IPS-20b (cell line): ENCODE measurements at regions not wholly inside any gene's neighbourhood (a gene's known extent, or its start where the extent isn't known, plus 50 kb on each side); places are given as distances from the start of the nearest gene placed in this dataset.
"Not testable (repeated sequence)": the region's sequence is repeated elsewhere in the genome, so short reads cannot be mapped to it uniquely, and the experiment has no call there.

Experiments
- H3K27ac ChIP-seq: one replicate; pipeline ENCODE4 v1.5.1; 2013; ENCODE audit warnings: low read length
- H3K27me3 ChIP-seq: 2 replicates; pipeline ENCODE4 v1.6.1; 2013; ENCODE audit warnings: mild to moderate bottlenecking, low read length, inconsistent platforms; ENCODE audit not compliant: insufficient read depth
- H3K36me3 ChIP-seq: 2 replicates; pipeline ENCODE4 v1.6.1; 2013; ENCODE audit warnings: low read depth, mild to moderate bottlenecking, inconsistent platforms, low read length, moderate library complexity; ENCODE audit not compliant: insufficient read depth
- H3K4me1 ChIP-seq: 2 replicates; pipeline ENCODE4 v1.6.1; 2013; ENCODE audit warnings: mild to moderate bottlenecking, control low read depth, inconsistent platforms, low read length, moderate library complexity; ENCODE audit not compliant: insufficient read depth
- H3K4me3 ChIP-seq: 2 replicates; pipeline ENCODE4 v1.5.1; 2013; ENCODE audit warnings: mild to moderate bottlenecking, low read length, inconsistent platforms
- H3K9ac ChIP-seq: 2 replicates; pipeline ENCODE4 v1.6.1; 2013; ENCODE audit warnings: low read depth, mild to moderate bottlenecking, inconsistent platforms, low read length, moderate library complexity
- H3K9me3 ChIP-seq: 2 replicates; pipeline ENCODE4 v1.6.1; 2013; ENCODE audit warnings: mild to moderate bottlenecking, low read depth, low read length, inconsistent platforms; ENCODE audit not compliant: insufficient read depth

- Histone ChIP-seq H3K27ac (no peak overlapping the region), H3K9ac (no peak overlapping the region)
These were observed 370.6 kb upstream of the PIK3R1 start for GRCh38 chr5:67844924-67845323.

GRCh38 chr5:67842806-67843205 is 372.8 kb upstream of the PIK3R1 start:
- Histone ChIP-seq H3K9ac (no peak overlapping the region), H3K4me3 (no peak overlapping the region), H3K4me1 (peaks cover 19% of the 10 kb centered on the region; the same call in 1 of the 2 replicates), H3K27me3 (no peaks in the 10 kb centered on the region), H3K9me3 (no peaks in the 10 kb centered on the region), H3K27ac (no peak overlapping the region), H3K36me3 (no peaks in the 10 kb centered on the region)

More at GRCh38 chr5:67844924-67845323, 370.6 kb upstream of the PIK3R1 start:
- H3K4me3 ChIP-seq, result no peak overlapping the region
- H3K4me1 ChIP-seq, result peaks cover 19% of the 10 kb centered on the region; the same call in 1 of the 2 replicates
- no peaks in the 10 kb centered on the region for H3K9me3 ChIP-seq
- no peaks in the 10 kb centered on the region for H3K27me3 ChIP-seq
- H3K36me3 ChIP-seq, result no peaks in the 10 kb centered on the region

GRCh38 chr5:67837225-67837624 is 378.3 kb upstream of the PIK3R1 start:
- H3K27ac ChIP-seq, H3K4me3 ChIP-seq, H3K9me3 ChIP-seq, H3K36me3 ChIP-seq, H3K27me3 ChIP-seq, H3K4me1 ChIP-seq, H3K9ac ChIP-seq: not testable (repeated sequence)

- H3K27ac ChIP-seq, H3K4me3 ChIP-seq, H3K36me3 ChIP-seq, H3K9ac ChIP-seq, H3K4me1 ChIP-seq, H3K27me3 ChIP-seq, H3K9me3 ChIP-seq: not testable (repeated sequence)
These were observed 379.1 kb upstream of the PIK3R1 start for GRCh38 chr5:67836496-67836895.

GRCh38 chr5:67831048-67831447 is 384.5 kb upstream of the PIK3R1 start:
- peaks cover 6% of the 10 kb centered on the region; the same call in 1 of the 2 replicates for H3K4me1 ChIP-seq

GRCh38 chr5:67827541-67827940 is 388.0 kb upstream of the PIK3R1 start:
- Histone ChIP-seq H3K4me1 (peaks cover 6% of the 10 kb centered on the region; the same call in 1 of the 2 replicates), H3K4me3 (no peak overlapping the region), H3K9ac (no peak overlapping the region), H3K27ac (no peak overlapping the region), H3K27me3 (no peaks in the 10 kb centered on the region), H3K9me3 (no peaks in the 10 kb centered on the region), H3K36me3 (no peaks in the 10 kb centered on the region)

More at GRCh38 chr5:67831048-67831447, 384.5 kb upstream of the PIK3R1 start:
- Histone ChIP-seq H3K27me3 (no peaks in the 10 kb centered on the region), H3K9ac (no peak overlapping the region), H3K27ac (no peak overlapping the region), H3K36me3 (no peaks in the 10 kb centered on the region), H3K9me3 (no peaks in the 10 kb centered on the region), H3K4me3 (no peak overlapping the region)

- no peaks in the 10 kb centered on the region for H3K27me3 ChIP-seq
- no peak overlapping the region for H3K9ac ChIP-seq
- H3K27ac ChIP-seq, result no peak overlapping the region
- no peak overlapping the region for H3K4me3 ChIP-seq
- H3K9me3 ChIP-seq, result no peaks in the 10 kb centered on the region
- H3K4me1 ChIP-seq, result no peaks in the 10 kb centered on the region
- no peaks in the 10 kb centered on the region for H3K36me3 ChIP-seq
These were observed 390.7 kb upstream of the PIK3R1 start for GRCh38 chr5:67824852-67825251.

- no peaks in the 10 kb centered on the region; the same call in 1 of the 2 replicates for H3K4me1 ChIP-seq
- no peaks in the 10 kb centered on the region for H3K9me3 ChIP-seq
- peak overlapping the region; percentile 54 for H3K4me3 ChIP-seq
- H3K27ac ChIP-seq, result no peak overlapping the region
- H3K27me3 ChIP-seq, result no peaks in the 10 kb centered on the region
- no peaks in the 10 kb centered on the region for H3K36me3 ChIP-seq
- peak overlapping the region; percentile 68 for H3K9ac ChIP-seq
These were observed 397.9 kb upstream of the PIK3R1 start for GRCh38 chr5:67817652-67818051.

GRCh38 chr5:67816456-67816855 is 399.1 kb upstream of the PIK3R1 start:
- no peaks in the 10 kb centered on the region for H3K9me3 ChIP-seq
- H3K27me3 ChIP-seq, result no peaks in the 10 kb centered on the region
- no peaks in the 10 kb centered on the region; the same call in 1 of the 2 replicates for H3K4me1 ChIP-seq
- H3K27ac ChIP-seq, result no peak overlapping the region
- peak overlapping the region; percentile 54; the same call in 1 of the 2 replicates for H3K4me3 ChIP-seq
- no peak overlapping the region for H3K9ac ChIP-seq
- H3K36me3 ChIP-seq, result no peaks in the 10 kb centered on the region

- no peaks in the 10 kb centered on the region for H3K27me3 ChIP-seq
- H3K36me3 ChIP-seq, result no peaks in the 10 kb centered on the region
- H3K4me1 ChIP-seq, result no peaks in the 10 kb centered on the region; the same call in 1 of the 2 replicates
- no peak overlapping the region for H3K9ac ChIP-seq
- no peak overlapping the region for H3K27ac ChIP-seq
- no peak overlapping the region for H3K4me3 ChIP-seq
- H3K9me3 ChIP-seq, result no peaks in the 10 kb centered on the region
These were observed 399.8 kb upstream of the PIK3R1 start for GRCh38 chr5:67815455-67816391.

GRCh38 chr5:67814569-67815311 is 400.8 kb upstream of the PIK3R1 start:
- Histone ChIP-seq H3K36me3 (no peaks in the 10 kb centered on the region), H3K27ac (no peak overlapping the region), H3K27me3 (no peaks in the 10 kb centered on the region), H3K9me3 (no peaks in the 10 kb centered on the region), H3K9ac (no peak overlapping the region), H3K4me3 (no peak overlapping the region), H3K4me1 (no peaks in the 10 kb centered on the region; the same call in 1 of the 2 replicates)
